DMS 273 (cell line): ENCODE measurements at regions not wholly inside any gene's neighbourhood (a gene's known extent, or its start where the extent isn't known, plus 50 kb on each side); places are given as distances from the start of the nearest gene placed in this dataset.

Source experiments
- DNase-seq: peaks from one replicate; lab custom pipeline; 2025; ENCODE audit not compliant: unreplicated experiment; lab: John Stamatoyannopoulos, UW

DNA sequence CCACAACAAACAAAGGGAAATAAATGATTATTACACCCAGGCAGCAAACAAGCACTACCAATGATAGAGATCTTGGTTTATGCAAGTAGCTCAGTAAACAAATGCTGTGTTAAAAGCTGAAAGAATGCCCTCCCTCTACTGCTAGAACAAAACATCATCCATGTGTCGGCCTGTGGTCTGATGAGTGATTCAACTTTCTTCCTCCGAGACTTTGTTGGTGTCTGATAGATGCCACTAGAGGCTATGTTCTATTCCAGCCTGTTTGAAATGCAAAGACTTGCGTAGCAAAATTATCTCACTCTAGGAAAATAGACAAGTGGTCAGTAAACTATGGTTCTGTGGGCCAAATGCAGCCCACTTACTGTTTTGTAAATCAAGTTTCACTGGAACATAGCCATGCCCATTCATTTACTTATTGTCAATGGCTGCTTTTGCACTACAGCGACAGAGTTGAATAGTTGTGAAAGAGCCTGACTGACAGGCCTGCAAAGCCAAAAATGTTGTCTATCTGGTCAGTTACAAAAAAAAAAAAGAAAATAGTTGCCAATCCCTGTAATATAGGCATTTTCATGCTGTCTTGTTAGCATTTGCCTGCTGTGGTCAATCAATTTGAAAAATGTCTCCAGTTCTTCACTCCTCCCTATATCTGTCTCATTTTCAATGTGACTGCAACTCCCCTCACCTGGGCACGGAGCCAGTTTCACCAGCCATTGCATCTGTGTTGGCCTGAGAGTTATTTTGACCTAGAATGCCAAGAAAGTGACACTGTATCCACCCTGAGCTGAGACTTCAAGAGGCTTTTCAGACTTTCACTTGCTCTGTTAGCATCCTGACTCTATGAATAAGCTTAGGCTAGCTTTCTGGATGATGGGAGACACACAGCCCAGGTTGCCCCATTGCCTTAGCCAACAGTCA, 544.6 kb upstream of the BTBD3 start:
- peak; percentile 10 for DNase-seq

DNA sequence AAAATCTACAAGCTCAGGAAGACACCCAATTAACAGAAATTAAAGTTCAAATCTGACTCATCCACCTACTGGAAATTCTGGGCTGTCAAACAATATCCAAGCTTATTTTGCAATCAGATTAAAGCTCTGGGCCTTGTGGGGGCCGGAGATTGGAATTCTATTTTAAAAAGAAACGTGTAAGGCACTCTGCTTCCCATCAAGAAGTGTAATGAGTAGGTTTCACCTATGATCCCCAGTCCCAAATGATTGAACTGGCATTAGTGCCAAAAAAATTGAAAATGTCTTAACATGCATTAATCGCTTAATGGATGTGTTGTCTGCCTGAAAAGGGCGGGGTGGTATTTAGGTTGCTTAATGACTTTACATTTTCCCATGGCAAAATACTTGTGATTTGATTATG, 542.4 kb upstream of the BTBD3 start:
- DNase-seq, result no peak

DNA sequence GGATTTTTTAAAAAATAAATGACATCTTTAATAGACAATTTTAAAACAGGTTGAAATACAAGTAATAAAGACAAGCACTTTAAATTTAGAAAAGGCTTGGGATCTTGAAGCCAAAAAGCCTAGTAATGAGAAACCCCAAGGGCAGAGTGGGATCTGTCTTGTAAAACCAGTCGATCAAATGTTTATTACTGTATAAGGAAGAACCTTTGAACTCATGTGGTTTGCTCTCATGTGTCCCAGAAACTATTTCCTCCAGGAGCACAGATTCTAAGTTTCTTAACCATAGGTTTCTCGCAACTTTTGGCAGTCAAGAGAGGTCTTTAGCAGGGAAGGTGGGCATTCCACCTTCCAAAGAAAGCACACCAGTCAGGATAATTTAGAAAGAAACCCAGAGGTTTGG, 541.7 kb upstream of the BTBD3 start:
- DNase-seq, result no peak

DNA sequence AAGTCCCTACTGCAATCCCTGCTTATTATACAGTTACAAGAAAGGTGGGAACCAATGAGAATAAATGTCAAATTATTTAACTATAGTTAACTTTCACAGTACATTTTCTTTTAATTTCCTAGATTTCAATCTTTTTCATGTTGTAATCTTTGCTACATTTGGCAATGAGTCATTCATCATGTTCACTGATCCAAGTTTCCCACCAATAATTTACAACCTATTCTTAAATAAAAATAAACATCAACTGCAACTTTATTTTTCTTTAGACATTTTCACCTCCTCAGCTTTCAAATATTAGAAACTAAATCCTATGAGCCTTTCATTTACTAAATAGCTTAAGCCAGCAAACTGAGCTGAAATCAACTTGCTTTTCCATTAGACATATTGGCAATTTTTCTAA, 541.3 kb upstream of the BTBD3 start:
- no peak for DNase-seq

DNA sequence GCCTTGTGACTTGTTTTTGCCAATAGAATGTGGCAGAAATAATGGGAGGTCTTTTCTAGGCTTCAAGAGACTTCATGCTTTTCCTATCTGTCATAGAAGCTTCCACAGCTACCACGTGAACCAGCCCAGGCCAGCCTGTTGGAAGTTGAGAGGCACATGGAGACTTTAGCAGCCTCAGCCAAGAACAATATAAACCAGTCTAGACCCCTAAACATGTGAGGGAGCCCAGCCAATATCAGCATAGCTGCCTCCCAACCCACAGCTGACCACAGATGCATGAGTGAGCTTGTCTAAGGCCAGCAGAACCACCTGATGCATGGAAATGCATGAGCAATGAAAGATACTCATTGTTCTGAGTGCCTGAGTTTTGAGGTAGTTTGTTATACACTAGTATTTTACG, 540.7 kb upstream of the BTBD3 start:
- DNase-seq, result no peak

DNA sequence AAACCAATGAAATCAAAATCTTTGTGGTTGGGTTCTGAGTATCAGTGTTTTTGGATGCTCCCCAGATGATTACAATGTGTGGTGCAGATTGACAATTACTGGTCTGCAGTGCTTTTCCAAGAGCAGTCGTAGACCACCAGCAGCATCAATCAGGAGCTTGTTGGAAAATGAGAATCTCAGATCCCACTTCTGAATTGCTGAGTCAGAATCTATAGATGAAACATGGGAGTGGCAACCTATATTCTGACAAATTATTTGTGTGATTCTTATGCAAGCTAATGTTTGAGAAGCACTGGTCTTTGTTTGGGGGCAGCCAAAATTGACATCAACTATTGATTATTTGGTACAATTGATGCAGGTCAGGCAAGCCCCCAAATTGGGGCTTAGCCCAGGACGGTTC, 539.9 kb upstream of the BTBD3 start:
- no peak for DNase-seq

DNA sequence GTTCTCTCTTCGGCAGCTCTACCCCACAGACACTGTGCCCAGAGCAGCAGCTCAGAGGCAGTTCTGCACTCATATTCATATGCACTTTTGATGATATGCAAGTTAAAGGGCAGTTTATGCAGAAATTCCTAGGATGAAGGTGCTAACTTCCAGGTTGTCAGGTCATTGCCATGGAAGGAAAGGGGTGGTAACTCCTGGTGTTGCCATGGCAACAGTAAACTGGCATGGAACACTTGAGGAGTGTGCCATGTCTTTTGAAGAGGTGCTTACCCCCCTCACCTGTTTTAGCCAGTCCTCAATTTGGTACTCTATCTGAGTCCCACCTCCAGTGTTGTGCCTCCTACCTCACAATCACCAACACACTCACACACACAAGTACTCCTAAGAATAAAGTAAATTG, 539.4 kb upstream of the BTBD3 start:
- DNase-seq, result peak; percentile 1

DNA sequence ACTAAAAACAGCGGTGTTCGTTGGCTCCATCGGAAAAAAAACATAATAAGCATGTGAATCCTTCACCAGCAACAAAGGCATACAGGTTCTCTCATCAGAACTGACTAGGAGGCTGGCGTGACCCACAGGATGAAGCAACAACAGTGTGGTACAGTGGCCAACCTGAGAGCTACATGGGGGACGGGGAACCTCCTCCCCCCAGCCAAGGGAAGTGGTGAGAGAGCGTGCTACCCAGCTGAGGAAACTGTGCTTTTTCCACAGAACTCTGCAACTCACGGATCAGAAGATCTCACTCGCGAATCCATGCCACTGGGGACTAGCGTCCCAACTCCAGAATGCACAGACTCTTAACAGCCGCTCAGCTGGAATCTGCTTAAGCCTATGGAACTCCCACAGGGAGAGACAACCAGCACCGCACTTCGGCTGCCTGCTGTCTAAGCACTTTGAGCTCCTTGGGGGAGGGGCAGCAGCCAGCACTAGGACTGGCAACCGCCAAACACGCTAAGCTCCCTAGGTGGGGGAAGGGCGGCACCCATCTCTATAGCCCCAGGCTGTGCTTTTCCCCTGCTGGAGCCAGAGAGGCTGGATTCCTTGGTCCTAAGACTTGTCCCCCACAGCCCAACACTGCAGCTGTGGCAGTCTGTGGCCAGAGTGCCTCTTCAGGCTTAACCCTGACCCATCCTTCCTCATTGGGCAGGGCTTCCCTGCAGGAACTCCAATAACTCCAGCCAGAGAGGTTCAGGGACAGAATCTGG, 538.3 kb upstream of the BTBD3 start:
- DNase-seq, result no peak

DNA sequence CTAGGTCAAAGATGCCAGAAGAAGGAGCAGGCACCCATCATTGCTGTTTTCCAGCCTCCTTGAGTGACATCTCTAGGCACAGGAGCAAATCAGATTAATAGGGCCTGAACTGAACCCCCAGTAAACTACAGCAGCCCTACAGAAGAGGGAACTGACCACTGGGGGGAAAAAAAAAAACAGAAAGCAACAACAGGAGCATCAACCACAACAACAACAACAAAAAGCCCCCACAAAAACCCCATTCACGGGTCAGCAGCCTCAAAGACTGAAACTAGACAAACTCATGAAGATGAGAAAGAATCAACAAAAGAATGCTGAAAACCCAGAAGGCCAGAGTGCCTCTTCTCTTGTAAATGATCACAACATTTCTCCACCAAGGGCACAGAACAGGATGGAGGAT, 537.4 kb upstream of the BTBD3 start:
- no peak for DNase-seq

DNA sequence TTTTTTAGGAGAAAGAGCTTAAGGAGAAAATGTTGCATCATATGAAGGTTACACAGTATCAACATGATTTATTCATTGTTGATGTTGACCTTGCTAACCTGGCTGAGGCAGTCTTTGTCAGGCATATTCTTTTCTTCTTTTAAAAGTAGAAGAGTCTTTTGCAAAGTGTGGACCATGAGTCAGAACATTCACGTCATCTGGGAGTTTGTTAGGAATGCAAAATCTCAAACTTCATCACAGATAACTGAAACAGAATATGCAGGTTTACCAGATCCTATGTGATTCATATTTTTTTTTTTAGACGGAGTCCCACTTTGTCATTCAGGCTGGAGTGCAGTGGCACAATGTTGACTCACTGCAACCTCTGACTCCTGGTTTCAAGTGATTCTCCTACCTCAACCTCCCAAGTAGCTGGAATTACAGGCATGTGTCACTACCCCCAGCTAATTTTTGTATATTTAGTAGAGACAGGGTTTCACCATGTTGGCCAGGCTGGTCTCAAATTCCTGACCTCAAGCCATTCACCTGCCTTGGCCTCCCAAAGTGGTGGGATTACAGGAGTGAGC, 530.4 kb upstream of the BTBD3 start:
- no peak for DNase-seq

DNA sequence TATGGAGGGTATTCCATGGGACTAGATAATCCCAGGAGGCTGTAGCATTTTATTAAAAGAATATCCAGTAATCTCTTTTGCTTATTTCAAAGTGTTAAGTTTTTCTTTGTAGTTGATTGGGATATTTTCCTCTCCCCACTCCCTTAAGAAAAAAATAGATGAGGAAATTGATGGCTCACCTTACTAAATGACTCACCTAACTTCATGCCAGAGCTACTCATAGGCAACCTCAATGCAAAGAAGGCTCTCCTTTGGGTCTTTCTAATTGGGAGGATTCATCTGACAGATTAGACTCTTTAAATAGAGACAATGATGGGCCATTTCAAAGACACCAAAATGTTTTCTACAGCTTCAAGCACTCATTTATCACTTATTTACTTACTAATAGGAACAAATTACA, 528.5 kb upstream of the BTBD3 start:
- DNase-seq, result no peak

DNA sequence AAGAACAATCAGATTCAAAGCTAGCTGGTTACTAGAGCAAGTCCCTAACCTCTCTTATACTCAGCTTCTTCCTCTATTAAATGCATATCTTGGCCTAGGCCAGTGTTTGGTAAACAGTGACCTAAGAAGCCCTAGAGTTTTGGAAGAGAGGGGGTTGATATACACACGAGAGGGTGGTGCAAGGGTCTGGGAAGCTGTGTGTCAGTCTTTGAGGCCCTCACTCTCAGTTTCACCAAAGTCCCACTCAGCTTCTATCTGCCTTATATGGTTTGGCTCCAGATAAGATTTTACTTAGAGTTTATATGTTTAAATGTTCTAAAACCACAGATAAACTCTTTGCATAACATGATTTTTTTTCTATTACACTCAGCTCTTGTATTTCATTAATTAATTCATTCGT, 526.1 kb upstream of the BTBD3 start:
- no peak for DNase-seq

DNA sequence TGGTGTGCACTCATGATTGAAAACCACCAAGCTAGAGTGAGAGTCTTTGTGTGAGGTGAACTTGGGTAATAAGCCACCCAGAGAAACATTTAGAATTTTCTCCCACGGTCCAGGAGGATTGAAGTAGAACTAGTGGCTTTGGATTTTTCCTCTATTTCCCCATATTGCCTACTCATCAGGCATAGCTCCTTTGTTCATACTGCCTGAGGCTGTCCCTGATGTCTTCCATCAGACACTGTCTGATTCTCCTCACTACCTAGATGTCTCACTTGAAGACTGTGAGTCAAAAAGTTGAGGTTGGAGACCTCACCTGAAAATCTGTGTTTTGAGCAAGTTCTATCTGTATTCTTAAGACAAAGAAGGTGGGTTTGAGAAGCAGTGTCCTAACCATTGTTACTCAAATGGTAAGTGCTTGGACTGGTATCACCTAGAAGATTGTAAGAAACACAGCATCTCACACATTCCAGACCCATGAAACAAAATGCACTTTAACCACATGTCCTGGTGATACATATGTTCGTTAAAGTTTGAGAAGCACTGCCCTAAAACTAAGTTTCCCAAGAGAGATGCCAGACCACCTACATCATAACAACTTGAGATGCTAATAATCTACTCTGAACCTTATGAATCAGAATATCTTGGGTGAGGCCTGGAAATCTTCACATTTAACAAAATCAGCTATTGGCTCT, 523.4 kb upstream of the BTBD3 start:
- no peak for DNase-seq

DNA sequence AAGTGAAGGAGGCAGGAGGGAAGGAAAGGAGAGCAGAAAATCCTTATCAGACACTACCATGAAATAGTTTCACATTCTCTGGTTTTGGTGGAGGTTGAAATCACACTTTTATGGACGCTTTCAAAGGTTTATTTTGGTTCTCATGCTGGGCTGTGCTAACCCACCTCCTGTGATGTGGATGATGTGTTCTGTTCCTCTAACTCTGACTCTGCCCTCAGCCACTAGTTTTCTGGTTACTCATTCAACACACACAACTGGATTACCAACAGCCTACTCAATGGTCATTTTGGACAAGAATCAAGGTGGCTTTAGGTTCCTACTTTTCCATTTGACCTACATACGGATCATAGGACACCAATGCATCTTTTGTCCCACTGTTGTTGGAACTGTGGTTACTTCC, 522.1 kb upstream of the BTBD3 start:
- no peak for DNase-seq

DNA sequence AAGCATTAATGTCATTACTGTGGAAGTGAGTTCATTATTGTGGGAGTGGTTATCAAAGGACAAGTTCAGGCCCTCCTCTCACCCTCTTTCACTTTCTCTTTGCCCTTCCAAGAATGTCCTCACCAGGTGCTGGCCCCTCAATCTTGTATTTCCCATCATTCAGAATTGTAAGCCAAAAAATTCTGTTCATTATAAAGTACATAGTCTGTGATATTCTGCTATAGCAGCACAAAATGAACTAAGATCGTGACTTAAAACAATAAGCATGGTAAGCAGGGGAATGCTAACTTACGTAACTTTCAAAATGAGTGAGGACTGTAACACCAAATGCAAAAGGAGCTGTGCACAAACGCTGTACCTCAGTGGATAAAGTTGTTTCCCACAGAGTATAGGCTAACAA, 515.7 kb upstream of the BTBD3 start:
- DNase-seq, result no peak

DNA sequence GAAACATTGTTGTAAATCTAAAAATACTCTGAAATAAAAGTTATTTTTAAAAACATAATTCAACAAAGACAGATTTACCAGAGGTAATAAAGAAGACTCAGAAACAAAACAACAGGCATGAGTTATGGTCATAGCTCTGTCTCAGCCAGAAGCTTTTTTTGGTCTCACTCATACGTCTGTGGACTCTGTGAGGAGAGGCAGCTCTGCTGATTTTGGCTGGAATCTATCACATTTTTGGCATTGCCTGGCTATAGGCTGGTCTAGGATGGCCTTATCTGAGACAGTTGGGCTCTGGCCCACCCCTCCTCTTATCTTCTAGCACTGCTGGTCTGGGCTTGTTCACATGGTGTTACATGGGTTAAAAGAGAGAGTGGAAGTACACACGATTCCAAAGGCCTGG, 514.0 kb upstream of the BTBD3 start:
- no peak for DNase-seq

DNA sequence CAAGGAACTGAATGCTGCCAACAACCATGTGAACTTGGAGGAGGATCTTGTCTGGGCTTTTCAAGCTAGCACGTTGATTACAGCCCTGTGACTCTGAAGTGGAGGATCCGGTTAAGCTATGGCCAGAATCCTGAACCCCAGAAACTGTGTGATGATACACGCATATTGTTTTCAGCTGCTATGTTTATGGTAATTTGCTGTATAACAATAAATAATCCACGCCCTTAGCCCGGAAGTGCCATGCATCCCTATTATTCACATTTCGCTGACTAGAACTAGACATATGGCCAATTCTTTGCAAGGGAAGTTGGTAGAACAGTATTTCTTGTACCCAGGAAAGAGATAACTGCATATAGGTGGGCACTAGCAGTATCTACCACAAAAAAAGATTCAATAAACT, 510.8 kb upstream of the BTBD3 start:
- no peak for DNase-seq

DNA sequence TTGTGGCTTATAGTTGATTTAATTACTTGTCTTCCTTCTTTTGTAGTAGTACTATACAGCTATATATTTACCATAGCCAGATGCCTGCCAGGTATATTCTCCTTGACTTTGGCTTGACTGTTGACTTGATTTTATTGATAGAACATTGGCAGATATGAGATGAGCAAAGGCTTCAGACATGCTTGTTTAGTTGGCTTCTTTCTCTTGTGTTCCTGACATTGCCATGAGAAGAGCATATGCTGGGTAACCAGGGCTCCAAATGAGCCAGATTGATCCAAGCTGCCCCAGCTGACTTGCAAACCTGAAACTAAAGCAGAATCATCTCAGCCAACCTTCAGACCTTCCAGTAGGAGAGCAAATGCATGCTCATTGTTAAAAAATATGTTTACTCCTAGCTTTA, 508.1 kb upstream of the BTBD3 start:
- no peak for DNase-seq

DNA sequence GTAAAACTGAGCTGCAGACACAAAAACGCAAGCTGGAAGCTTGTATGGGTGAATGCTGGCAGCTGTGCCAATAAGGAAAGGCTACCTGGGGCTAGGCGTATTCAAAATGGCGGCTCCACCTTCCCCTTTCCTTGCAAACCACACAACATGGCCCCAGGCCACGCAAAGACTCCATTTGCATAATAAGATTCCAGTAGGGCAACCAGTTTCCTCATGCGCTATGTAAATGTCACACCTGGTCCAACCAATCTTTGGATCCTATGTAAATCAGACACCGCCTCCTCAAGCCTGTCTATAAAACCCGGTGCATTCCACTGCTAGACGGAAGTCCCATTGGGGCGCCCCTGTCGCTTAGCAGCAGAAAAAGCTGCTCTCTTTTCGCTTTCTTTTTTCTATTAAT, 505.9 kb upstream of the BTBD3 start:
- no peak for DNase-seq

DNA sequence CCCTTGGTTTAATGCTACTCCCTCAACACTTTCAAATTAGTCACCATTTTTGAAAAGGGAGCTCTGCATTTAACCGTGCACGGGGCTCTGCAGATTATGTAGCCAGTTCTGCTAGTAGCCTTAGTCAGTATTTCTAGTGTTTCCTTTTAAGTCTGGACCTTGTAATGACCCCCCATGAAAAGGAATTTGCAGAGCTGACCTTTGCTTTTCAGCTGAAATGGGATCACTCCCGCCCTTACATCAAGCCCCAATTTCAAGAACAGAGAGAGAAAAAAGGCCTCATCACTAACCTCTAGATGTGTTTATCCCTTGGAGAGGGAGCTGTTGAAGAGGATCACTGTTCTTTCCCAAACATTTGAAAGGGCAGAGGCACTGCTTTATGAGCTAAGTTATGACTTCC, 490.7 kb upstream of the BTBD3 start:
- no peak for DNase-seq

DNA sequence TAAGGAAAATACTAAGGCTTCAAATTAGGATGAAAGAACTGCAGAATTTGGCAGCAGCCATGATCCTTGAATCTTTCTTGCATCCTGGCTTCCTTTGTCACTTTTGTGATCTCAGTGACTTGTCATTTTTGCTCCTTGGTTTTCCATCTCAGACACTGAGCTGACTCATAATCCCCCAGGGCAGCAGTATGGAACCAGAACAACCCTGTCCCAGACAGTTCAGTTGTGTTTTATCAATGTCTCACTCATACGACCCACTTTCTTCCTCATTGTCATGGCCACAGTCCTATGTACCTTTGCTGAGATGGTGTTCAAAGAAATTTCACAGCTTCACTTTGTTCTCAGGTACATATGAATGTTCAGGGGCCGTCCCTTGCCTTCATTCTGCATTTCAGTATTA, 488.5 kb upstream of the BTBD3 start:
- no peak for DNase-seq
